H1 (cell line): ENCODE measurements at regions not wholly inside any gene's neighbourhood (a gene's known extent, or its start where the extent isn't known, plus 50 kb on each side); places are given as distances from the start of the nearest gene placed in this dataset.

ENCODE experiments used
- CTBP2 ChIP-seq: IDR thresholded peaks from 2 replicates; pipeline ENCODE4 v1.7.0; 2011; ENCODE audit warnings: borderline replicate concordance, mild to moderate bottlenecking, moderate library complexity, mixed read lengths, low read length; ENCODE audit not compliant: insufficient read depth, insufficient read length
- YY1 ChIP-seq: IDR thresholded peaks from 2 replicates; pipeline ENCODE4 v1.6.1; 2011; ENCODE audit warnings: low read depth, mild to moderate bottlenecking, low read length

DNA sequence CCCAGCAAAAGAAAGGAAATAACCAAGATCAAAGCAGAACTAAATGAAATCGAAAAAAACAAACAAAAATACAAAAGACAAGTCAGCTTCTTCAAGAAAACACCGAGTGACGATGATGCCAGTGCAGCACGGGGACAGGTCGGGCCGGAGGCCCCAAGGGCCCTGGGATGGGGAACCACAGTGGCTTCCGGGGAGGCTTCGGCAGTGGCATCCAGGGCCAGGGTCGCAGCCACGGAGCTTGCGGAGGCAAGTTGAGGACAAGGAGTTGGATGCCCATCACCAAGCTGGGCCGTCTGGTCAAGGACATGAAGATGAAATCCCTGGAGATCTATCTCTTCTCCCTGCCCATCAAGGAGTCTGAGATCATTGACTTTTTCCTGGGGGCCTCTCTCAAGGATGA lies 53.2 kb upstream of the WDR41 start (continued):
- TF ChIP-seq CTBP2 (no peak), YY1 (no peak)
